Tibial artery (tissue), 4 donors: ENCODE measurements at regions not wholly inside any gene's neighbourhood (a gene's known extent, or its start where the extent isn't known, plus 50 kb on each side); places are given as distances from the start of the nearest gene placed in this dataset.

ENCODE experiments used
- DNase-seq, 2 donors: peaks; one replicate each; pipeline ENCODE4 v3.0.0-alpha.2; 2019
- H3K27ac ChIP-seq, 2 donors: fragments of 200-600 bp; sonication (generic) in 1 of 2; 1 replicate in 1 of 2; 2 replicates in 1 of 2; pipeline ENCODE4 v1.5.1; 2018 to 2019; ENCODE audit warnings: mild to moderate bottlenecking in 1 of 2
- H3K27me3 ChIP-seq, 2 donors: fragments of 200-600 bp; sonication (generic) in 1 of 2; one replicate each; pipeline versions ENCODE4 v1.5.1 to v1.6.0; 2016 to 2019
- H3K36me3 ChIP-seq, 3 donors: fragments of 200-600 bp; sonication (generic) in 2 of 3; one replicate each; pipeline ENCODE4 v1.5.1; 2016 to 2019; ENCODE audit warnings: mild to moderate bottlenecking in 2 of 3
- H3K4me1 ChIP-seq, 4 donors: fragments of 200-600 bp; sonication (generic) in 2 of 4; 1 replicate in 3 of 4; 2 replicates in 1 of 4; pipeline ENCODE4 v1.5.1; 2016 to 2019
- H3K4me3 ChIP-seq, 2 donors: fragments of 200-600 bp; sonication (generic) in 1 of 2; 1 replicate in 1 of 2; 2 replicates in 1 of 2; pipeline ENCODE4 v1.5.1; 2018 to 2019; ENCODE audit warnings: mild to moderate bottlenecking in 2 of 2
- H3K9me3 ChIP-seq, 3 donors: fragments of 200-600 bp; sonication (generic) in 1 of 3; one replicate each; pipeline ENCODE4 v1.5.1; 2016 to 2019
- CTCF ChIP-seq, 2 experiments: fragments of 200-600 bp in 1 of 2; fragments of 450-650 bp in 1 of 2; IDR thresholded peaks; one replicate each; pipeline ENCODE4 v1.5.1; 2017 to 2019; ENCODE audit warnings: antibody characterized with exemption in 2 of 2, mild to moderate bottlenecking in 1 of 2, moderate library complexity in 1 of 2
- intact Hi-C: fragments of 100-400 bp; cut with DNase I; formaldehyde crosslinking; loops from one replicate; pipeline ENCODE4 v1.15.0; 2023; ENCODE audit warnings: low total_unique reads

- no peaks in the 10 kb centered on the region for H3K36me3 ChIP-seq
- H3K27ac ChIP-seq, result no peak overlapping the region
- no peaks in the 10 kb centered on the region for H3K27me3 ChIP-seq
- TF ChIP-seq CTCF (IDR thresholded peaks at IDR 0.05), result no peak
- H3K4me1 ChIP-seq, result no peaks in the 10 kb centered on the region
- DNase-seq, result no peak
- no peaks in the 10 kb centered on the region for H3K9me3 ChIP-seq
- intact Hi-C loops, result no loop called here
- H3K4me3 ChIP-seq, result no peak overlapping the region
Observed at GRCh38 chr17:52721910-52722309, 563.4 kb upstream of the CA10 start.

GRCh38 chr17:52710363-52710901 lies 551.9 kb upstream of the CA10 start:
- no peak for DNase-seq
- TF ChIP-seq CTCF (IDR thresholded peaks at IDR 0.05), result no peak
- no peaks in the 10 kb centered on the region for H3K4me1 ChIP-seq
- no peaks in the 10 kb centered on the region for H3K9me3 ChIP-seq
- H3K27me3 ChIP-seq, result no peaks in the 10 kb centered on the region
- no peak overlapping the region for H3K27ac ChIP-seq
- no peak overlapping the region for H3K4me3 ChIP-seq
- no peaks in the 10 kb centered on the region for H3K36me3 ChIP-seq
- intact Hi-C loops, result no loop called here

DNA sequence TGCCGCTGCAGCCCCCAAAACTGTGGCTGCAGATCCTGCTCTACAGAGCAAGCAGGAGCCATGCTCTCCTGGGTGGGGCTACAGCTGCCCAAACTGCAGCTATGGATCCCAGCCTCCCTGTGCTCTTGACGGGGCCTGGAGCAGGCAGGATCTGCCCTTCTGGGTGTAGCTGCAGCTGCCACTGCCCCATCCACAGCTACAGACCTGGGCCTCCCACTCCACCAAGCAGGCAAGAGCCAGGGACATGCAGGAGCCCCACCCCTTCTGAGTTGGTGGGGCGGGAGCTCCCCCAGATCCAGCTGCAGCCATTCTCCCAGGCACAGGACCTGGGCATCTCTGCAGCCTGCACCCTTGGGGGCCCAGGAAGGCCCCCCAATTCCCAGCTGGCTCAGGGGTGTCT lies 551.2 kb upstream of the CA10 start:
- Histone ChIP-seq H3K27me3 (no peaks in the 10 kb centered on the region), H3K27ac (no peak overlapping the region), H3K4me3 (no peak overlapping the region), H3K36me3 (no peaks in the 10 kb centered on the region), H3K9me3 (no peaks in the 10 kb centered on the region), H3K4me1 (no peaks in the 10 kb centered on the region)
- intact Hi-C loops, result no loop called here
- DNase-seq, result no peak
- TF ChIP-seq CTCF (IDR thresholded peaks at IDR 0.05), result no peak

- no peak overlapping the region for H3K4me3 ChIP-seq
- H3K36me3 ChIP-seq, result no peaks in the 10 kb centered on the region
- no peak overlapping the region for H3K27ac ChIP-seq
- H3K4me1 ChIP-seq, result no peaks in the 10 kb centered on the region
- intact Hi-C loops, result no loop called here
- H3K9me3 ChIP-seq, result no peaks in the 10 kb centered on the region
- H3K27me3 ChIP-seq, result no peaks in the 10 kb centered on the region
- no peak for DNase-seq
- TF ChIP-seq CTCF (IDR thresholded peaks at IDR 0.05), result no peak
Observed at GRCh38 chr17:52696362-52696761, 537.8 kb upstream of the CA10 start.

- Histone ChIP-seq H3K4me3 (no peak overlapping the region), H3K27me3 (no peaks in the 10 kb centered on the region), H3K4me1 (no peaks in the 10 kb centered on the region), H3K9me3 (no peaks in the 10 kb centered on the region), H3K27ac (no peak overlapping the region), H3K36me3 (no peaks in the 10 kb centered on the region)
- no peak for TF ChIP-seq CTCF (IDR thresholded peaks at IDR 0.05)
- intact Hi-C loops, result no loop called here
- no peak for DNase-seq
Observed at GRCh38 chr17:52686140-52686539, 527.6 kb upstream of the CA10 start.

DNA sequence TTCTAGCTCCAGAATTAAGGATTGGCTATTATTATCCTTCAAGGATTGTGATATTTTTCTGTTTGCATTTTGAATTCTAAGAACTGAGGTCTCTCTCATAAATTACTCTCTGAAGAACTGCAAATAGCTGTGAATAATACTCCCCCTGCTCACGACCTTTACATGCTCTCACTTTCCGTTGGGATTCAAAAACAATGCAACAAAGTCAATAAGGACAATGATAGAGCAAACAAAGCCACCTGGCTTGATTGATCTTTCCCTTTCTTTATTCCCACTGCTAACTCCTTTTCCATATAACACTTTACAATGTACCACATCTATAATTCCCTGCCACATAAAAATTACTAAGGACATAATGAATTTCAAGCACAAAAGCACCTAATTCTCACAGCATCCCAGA lies 523.0 kb upstream of the CA10 start:
- Histone ChIP-seq H3K4me3 (no peak overlapping the region), H3K9me3 (peaks cover 0 to 8% (median 0%) of the 10 kb centered on the region in 3 donors), H3K27ac (no peak overlapping the region), H3K4me1 (no peaks in the 10 kb centered on the region), H3K36me3 (no peaks in the 10 kb centered on the region), H3K27me3 (no peaks in the 10 kb centered on the region)
- no peak for DNase-seq
- intact Hi-C loops, result no loop called here
- no peak for TF ChIP-seq CTCF (IDR thresholded peaks at IDR 0.05)
